Neural progenitor cell (in vitro differentiated cells): ENCODE measurements at regions not wholly inside any gene's neighbourhood (a gene's known extent, or its start where the extent isn't known, plus 50 kb on each side); places are given as distances from the start of the nearest gene placed in this dataset.

Experiments used
- EZH2phosphoT487 ChIP-seq: fragments of 200-600 bp; sonication (generic); IDR thresholded peaks from 2 replicates; pipeline ENCODE4 v1.6.1; 2017; ENCODE audit warnings: antibody characterized with exemption
- TF ChIP-seq, protein P1 (sequence below): fragments of 200-600 bp; sonication (generic); IDR thresholded peaks from 2 replicates; pipeline ENCODE4 v1.5.1; 2017; ENCODE audit warnings: antibody characterized with exemption, mild to moderate bottlenecking

DNA sequence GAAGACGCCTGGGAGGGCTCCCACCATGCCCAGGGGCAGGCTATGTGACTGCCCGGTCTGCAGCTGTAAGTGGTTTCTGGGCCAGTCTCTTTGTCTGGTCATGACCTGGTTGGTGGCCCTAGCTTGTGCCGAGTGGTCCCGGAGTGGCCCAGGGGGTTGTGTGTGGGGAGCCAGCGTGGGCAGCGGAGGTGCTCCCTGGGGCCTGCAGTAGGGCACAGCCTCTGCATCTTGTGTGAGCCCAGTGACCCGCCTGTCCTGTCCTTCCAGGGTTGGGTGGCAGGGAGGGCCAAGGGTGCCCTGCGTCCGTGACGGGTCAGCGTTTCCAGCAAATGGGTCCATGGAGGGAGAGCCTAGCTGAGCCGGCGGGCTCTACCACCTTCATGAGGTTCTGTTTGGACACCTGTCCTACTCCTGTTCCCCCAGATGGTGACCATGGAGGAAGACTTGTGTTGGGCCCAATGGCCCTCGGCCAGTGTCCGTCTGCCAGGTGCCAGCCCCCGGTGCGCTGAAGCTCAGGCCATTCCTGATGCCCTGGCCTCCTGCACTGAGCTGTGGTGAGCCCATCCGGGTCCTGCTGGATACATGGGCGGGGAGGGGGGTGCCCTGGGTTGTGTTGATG lies 215.4 kb downstream of the SNRPN start:
- TF ChIP-seq, protein P1, sequence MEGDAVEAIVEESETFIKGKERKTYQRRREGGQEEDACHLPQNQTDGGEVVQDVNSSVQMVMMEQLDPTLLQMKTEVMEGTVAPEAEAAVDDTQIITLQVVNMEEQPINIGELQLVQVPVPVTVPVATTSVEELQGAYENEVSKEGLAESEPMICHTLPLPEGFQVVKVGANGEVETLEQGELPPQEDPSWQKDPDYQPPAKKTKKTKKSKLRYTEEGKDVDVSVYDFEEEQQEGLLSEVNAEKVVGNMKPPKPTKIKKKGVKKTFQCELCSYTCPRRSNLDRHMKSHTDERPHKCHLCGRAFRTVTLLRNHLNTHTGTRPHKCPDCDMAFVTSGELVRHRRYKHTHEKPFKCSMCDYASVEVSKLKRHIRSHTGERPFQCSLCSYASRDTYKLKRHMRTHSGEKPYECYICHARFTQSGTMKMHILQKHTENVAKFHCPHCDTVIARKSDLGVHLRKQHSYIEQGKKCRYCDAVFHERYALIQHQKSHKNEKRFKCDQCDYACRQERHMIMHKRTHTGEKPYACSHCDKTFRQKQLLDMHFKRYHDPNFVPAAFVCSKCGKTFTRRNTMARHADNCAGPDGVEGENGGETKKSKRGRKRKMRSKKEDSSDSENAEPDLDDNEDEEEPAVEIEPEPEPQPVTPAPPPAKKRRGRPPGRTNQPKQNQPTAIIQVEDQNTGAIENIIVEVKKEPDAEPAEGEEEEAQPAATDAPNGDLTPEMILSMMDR, result no peak
- TF ChIP-seq EZH2phosphoT487, result no peak
